GM18498 (cell line): ENCODE measurements at regions not wholly inside any gene's neighbourhood (a gene's known extent, or its start where the extent isn't known, plus 50 kb on each side); places are given as distances from the start of the nearest gene placed in this dataset.

Experiments used
- ATAC-seq: cut with Tn5 transposase; IDR thresholded peaks from one replicate; pipeline ENCODE4 v1.9.1; 2021; ENCODE audit warnings: mild to moderate bottlenecking, moderate library complexity; ENCODE audit not compliant: unreplicated experiment

DNA sequence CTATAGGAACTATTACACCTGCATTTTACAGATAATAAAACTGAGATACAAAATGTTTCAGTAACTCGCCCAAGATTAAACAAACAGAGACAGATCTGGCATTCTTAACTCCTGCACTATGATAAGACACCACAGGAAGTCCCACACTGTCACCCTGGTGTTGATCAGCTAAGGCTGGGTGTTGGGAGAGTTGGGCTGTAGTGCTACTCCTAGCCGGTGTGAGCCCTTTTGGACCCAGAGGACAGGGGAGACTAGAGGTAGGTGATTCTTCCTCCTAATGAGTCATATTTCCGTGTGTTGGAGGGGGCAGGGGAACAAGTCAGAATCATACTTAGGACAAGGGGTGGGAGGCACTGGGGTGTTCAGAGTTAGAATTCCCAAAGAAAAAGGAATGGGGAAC lies 353.2 kb upstream of the TENM4 start:
- ATAC-seq = no peak

DNA sequence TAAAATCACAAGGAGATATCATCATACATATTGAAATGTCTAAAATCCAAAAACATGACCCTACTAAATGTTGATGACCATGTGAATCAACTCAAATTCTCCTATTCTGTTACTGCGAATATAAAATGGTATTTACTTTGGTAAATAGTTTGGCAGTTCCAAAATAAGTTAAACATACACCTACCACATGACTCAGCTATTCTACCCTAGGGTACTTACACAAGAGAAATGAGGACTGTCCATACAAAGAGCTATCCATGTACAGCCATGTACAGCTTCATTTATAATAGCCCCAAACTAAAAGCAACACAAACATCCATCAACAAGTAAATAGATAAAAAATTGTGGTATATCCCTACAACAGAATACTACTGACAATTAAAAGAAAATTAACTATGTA lies 346.1 kb upstream of the TENM4 start:
- no peak for ATAC-seq

DNA sequence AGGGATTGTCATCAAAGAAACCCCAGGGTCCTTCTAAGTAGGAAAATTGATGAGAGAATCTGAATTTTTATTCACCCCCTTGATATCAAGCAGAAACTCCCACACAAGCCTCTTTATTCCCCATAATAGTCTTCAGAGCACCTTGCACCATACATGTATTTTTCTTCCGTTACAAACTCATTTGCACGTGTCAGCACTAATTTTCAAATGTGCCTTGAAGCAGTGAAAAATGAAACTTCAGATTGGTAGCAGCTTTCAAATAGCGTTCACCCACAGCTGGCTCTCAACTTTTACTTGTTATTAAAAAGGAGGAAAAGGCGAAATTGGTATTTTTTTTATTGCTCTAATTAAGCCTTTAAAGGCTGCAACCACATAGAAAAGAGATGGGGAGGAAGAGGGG lies 343.0 kb upstream of the TENM4 start:
- ATAC-seq = no peak

DNA sequence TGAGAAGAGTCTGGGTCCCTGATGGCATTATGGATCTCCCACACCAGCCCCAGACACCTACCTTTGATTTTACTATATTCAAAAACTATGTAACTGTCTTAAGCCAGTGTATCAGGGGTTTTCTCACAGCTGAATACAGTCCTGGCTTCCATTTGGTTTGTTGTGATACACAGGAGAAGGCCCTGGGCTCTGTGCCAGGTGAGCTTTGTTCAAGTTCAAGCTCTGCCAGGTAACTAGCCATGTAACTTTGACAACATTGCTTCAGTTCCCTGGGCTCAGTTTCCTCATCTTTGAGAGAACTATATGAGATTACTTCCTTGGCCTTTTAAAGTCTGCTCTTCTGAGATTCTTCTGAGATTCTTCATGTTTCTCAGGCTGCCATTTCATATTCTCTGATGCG lies 327.5 kb upstream of the TENM4 start:
- ATAC-seq = no peak

DNA sequence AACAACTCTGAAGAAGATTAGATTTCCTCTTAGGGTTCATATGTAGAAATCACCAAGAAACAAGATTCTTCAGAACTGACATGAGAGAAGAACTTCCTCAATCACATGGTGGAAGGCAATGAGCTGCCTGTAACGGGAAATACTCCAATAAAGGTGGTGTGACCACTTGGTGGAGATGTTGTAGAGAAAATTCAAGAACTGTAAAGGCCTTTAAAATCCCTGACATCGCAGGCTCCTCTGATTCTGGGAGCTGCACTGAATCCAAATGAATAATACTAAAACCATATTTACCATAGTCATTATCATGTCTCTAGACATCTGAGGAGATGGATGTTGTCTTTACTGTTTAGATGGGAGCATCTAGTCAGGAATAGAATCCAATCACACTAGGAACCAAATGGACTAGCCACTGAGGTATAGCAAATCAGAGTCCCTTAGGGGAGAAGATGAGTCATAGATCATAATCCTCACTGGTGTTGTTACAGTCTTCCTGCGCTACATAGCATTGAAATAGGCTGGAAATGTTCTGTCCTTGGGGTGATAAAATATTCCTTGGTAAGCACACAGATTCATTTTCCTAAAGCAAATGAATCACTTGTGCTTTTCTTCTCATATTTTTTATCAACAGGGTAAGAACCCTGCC lies 321.6 kb upstream of the TENM4 start:
- no peak for ATAC-seq

DNA sequence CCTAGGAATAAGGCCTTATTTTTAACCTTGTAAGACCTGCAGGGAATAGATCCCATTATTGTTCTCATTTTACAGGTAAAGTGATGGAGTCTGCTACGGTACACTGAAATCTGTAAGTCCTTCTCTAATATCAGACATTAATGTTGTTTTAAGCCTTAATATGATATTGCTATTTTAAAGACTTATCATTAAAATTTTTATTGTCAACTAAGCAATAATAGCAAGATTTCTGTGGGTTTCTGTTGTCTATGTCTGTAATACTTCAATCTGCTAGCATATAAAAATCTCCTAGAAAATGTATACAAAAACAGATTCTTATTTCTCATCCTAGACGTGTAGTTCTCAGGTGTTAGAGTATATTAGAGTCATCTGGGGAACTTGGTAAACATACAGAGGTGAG lies 317.5 kb upstream of the TENM4 start:
- ATAC-seq = no peak

DNA sequence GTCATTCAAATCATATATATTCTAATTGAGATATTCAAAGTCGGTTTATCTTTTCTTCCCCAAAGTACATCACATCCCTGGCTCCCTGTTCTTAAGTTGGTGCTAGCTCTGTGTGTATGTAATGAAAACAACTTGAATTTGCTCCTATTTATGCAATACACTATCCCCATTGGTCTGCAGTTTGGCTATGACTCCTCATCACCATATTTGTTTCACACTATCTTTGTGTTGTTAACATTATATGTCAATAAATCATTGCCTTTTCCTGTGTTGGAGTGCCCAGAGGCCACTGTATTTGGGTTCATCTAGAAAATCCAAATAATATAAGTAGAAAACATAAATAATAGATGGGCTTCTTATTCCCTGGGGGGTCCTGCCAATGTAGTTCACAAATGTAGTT lies 306.6 kb upstream of the TENM4 start:
- no peak for ATAC-seq

DNA sequence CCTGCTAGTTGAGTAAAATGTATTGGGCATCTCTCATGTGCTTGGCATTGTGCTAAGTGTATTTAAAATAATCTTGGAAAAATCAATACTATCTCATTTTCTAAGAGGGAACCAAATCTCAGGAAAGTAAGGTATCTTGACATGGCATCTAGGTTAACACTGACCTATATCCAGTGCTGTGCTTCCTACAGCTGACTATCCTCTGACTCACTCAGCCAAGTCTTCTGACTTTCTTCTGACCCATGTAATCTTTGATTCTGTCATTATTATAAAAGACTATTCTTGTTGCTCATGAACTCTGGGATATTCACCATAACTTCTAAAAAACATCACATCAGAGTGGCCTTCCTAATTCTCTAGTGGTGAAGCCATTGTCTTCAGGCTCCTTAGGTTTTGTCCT lies 304.1 kb upstream of the TENM4 start:
- no peak for ATAC-seq

DNA sequence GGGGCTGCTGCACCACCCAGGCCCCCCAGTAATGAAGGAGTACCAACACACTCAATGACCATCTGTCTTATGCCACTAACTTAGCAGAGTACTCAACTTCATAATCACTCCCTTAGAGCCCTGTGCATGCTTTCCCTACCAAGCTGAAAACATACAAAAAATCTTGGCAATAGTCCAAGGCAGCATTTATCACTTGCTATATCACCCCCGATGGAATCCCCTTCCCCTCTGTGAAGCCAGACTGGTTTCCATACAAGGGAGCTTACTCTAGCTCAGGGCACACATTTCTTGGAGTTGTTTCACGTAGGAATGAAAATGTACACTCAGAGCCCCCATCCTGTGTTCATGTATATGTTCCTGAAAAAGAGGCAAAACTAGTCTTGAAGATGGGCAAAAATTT lies 301.3 kb upstream of the TENM4 start:
- ATAC-seq = no peak

DNA sequence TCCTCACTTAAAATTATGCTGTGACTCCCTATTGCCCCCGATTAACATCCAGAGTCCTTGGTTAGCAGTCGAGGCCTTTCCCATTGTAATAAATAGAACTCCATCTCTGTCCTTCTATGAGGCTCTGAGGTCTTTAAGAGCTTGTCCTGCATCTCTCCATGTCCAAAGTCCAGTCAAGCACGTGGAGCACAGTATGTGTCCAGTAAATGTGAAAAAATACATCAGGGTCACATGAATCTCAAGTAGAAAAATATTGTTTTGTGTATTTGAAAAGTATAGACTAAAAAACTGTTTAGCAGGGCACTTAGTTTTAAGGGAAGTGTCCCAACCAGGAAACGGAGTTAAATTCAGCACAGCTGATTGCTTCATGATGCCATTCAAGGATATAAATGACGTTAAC lies 298.8 kb upstream of the TENM4 start:
- ATAC-seq = no peak

DNA sequence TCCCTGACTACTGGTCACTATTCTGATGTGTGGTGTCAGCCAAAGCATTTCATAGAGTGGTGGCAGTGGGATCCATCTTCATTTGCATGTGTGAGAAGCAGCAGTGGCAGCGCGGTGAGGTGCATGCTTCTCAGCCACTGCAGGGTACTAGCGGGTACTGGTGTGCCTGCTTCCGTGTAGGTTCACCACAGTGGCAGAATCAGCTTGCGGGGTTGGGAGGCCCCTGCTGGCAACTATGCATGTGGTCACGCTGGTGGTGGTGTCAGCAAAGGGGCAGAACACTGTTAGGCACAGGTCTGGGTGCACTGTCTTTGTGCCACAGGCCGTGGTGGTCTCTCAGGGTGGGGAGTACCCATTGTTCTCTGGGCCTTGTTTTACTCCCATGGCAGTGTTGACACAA lies 286.4 kb upstream of the TENM4 start:
- ATAC-seq = no peak

DNA sequence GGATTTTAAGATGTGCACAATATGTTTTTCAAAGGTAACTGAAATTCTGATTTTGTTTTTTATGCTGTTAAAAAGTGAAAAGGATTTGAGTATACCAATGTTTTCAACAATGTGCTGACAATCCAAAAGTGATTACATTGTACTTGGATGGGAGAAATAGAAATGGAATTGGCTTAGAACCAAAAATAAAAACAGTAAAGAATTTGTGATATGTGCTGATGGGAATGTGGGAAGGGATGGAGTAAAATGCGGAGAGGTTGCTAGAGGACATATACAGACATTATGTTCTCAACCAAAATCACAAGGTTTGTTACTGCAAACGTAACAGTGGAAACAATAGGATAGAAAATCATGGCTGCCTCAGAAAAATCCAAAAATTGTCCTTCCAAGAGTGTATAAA lies 279.3 kb upstream of the TENM4 start:
- no peak for ATAC-seq

DNA sequence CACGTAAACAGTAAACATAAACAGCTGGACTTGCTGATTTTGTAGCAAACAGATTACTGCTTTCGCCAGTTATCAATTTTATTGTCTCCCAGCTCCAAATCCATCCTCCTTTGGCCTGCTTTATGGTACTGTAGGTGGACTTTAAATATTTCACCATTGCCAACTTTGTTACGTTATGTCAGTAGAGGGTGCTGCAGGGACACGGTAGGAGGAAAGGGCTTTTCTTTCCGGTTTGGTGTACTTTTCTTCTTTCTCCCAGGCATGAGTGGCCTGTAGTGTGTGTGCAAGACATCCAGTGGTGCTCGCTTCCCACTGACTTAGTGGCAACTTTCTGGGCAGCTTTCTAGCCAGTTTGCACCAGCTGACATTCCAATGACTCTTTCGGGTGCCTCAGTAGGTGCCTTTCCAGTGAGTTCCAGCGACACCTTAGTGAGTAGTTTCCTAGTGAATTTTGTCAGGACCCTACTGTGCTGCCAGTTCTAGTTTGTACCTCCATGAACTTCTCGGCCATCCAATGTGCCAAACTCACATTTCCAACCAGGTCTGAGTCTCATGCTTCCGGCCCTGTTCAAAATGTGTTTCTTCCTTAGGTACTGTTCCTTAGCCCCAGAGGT lies 267.6 kb upstream of the TENM4 start:
- peak; percentile 57 for ATAC-seq

DNA sequence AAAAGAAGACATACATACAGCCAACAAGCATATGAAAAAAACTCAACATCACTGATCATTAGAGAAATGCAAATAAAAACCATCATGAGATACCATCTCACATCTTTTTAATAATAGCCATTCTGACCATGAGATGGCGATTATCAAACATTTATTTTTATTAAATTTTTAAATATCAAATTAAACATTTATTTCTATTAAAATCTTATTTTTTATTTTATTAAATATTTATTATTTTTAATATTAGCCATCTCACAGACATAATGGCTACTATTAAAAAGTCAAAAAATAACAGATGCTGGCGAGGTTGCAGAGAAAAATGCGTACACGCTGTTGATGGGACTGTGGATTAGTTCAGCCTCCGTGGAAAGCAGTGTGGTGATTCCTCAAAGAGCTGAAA lies 264.8 kb upstream of the TENM4 start:
- ATAC-seq = no peak

DNA sequence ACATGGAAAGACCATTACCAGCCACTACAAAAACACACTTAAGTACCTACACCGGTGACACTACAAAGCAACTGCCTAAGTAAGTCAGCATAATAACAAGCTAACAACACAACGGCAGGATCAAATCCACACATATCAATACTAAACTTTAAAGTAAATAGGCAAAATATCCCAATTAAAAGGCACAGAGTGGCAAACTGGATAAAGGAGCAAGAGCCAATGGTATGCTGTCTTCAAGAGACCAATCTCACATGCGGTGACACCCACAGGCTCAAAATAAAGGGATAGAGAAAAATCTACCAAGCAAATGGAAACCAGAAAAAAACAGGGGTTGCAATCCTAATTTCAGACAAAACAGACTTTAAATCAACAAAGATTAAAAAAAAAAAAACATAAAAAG lies 261.5 kb upstream of the TENM4 start:
- ATAC-seq = no peak

DNA sequence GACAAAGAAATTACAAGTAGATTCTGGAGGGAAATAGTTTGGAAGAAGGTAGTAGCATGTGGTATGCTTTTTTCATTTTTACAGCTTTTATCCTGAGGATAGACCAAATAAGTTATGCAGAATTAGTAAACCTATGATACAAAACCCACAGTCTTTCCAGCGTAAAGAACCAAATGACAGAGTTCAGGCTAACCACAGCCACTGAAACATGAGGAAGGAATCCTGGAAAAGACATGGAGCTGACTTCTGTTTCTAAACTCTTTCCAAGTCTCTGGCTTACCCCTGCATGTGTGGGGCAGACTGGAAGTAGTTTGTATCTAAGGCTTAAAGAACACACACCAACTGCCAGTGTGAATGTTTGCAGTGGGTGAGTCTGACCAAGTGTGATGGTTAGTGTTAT lies 258.4 kb upstream of the TENM4 start:
- ATAC-seq = no peak

DNA sequence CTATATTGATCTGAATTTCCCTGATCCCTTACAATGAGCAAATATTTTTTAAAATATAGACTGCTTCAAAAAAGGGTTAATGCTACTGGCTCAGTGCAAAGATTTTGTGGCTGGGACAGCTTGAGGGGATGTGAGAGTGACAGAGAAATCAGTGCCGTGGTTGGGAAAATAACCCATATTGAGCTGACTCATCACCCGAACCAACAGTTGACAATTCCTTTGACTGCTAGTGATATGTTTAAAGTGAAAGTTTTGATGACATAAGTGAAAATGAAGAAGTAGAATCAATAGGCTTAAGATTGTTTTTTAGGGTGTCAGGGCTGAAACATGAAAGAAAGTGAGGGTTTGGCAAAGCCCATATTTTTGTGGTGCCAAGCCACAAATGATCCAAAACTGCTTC lies 257.1 kb upstream of the TENM4 start:
- ATAC-seq = no peak

DNA sequence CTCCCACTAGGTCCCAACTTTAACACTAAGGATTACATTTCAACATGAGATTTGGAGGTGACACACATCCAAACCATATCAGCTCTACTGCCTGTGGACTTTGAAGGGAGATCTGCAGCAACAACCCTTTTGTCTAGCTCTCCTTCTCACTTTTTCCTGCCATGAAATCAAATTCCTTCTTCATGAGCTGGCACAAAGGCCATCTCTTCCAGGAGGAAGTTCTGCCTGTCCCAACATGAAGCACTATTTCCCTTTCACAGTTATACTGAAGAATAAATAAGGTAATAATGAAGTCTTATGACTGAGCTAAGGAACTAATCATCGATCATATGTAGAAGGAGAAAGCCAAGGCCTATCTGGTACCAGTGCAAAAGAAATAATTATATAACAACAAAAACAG lies 253.5 kb upstream of the TENM4 start:
- ATAC-seq = no peak

DNA sequence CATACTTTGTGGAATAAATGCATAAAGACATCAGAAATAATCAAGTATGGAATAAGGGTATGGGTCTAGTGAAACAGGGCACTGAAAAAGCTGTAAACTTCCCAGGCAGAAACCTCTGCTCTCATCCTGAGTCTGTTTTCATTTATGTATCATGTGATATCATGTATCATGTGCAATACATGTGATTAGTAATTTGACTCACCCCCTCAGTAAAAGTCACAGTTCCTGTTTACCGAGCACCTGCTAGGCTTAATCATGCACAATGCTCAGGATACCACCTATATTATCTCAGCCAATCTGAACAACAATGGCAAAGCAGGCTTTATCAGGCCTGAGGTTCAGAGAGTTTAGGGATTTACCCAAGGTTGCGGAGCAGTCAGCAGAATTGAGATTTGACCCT lies 250.6 kb upstream of the TENM4 start:
- ATAC-seq = no peak

DNA sequence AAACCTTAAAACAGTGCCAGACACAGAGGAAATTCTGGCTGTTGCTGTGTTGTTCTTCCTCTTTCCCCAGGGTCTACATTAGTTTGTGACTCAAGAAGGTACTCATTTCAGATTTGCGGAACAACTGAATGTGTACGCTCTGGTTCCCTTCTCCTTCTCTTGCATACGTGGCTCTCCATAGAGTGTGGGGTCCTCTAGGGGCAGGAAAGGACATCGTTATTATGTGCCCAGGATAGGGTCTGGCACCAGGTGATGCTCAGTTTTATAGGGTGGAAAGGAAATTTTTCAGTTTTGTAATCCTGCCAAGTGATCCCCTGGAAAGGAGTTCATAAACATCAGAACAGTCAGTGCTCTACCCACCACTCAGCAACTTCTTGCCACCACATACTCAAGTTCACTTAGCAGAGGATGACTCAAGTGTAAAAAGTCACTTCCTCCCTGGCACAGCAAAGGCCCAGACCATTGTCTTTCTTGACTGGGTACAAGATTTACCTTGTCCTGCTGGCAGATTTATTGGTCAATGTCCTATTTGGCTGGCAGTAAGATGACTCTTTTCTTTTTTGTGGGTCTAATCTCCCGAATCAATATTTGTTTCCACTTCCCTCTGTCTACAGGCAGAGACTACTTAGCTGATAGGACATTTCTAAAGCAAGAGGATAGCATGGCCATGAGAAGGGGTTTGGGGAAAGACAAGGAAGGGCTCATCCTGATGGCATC lies 246.0 kb upstream of the TENM4 start:
- ATAC-seq = no peak

DNA sequence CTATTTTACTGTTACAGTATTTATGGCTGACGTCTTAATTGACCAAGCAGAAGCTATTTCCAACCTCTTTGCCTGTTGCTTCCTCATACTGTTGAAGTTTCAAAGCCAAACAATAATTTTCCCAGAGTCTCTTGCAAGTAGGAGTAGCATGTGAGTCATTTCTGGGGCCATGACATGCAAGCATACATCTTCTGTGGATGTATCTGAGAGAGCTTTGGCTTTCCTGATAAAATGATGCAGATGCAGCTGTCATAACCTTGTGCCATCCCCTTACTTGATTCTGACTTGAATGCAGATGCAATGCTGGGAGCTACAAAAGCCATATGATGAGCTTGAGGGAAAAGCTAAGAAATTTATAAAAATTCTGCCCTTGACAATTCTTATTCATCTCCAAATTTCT lies 243.1 kb upstream of the TENM4 start:
- no peak for ATAC-seq

DNA sequence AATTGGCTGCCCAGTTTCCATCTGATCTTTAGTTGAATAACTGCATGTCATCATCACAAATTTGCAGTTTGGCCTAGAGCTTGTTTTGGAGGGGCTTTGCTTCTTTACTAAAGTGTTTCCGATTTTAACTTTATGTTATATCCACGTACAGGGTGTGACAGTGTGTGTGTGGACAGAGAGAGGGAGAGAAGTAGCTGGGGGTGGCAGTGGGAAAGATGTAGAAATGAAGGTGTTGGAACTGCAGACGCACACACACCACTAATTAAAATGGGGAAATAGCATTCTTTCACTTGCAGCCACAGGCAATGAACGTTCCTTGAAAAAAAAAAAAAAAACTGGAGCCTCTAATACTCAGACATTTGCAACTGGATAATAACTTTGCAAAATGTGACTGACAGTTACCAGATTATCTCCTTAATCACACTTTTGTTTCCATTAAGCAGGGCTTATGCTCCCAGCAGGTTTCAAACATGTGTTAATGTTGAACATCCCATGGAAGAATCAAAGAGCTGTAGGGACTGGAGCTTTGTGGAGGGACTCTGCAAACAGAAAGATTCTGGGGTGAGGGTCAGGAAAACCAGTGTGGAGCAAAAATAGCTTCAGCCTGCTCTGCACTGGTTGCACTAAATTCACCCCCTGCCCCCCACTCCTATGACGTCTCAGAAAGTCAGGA lies 238.1 kb upstream of the TENM4 start:
- ATAC-seq = no peak
